ENCODE measurements at regions not wholly inside any gene's neighbourhood (a gene's known extent, or its start where the extent isn't known, plus 50 kb on each side); places are given as distances from the start of the nearest gene placed in this dataset.

GRCh38 chr7:80379034-80379982, 132.6 kb downstream of the GNAT3 start:
- peaks cover 7% of the 10 kb centered on the region for H3K4me1 Mint-ChIP-seq (ENCODE audit: low read depth, unreplicated experiment)
- intact Hi-C loops (cut with micrococcal nuclease; ENCODE audit: unreplicated experiment) = no loop called here

GRCh38 chr7:80374321-80374720, 137.5 kb downstream of the GNAT3 start:
- no peaks in the 10 kb centered on the region for H3K36me3 Mint-ChIP-seq (ENCODE audit: insufficient read depth, unreplicated experiment)
- intact Hi-C loops (cut with micrococcal nuclease; ENCODE audit: unreplicated experiment) = no loop called here
- no peak overlapping the region for H3K4me3 Mint-ChIP-seq (ENCODE audit: low read depth, unreplicated experiment)
- peaks cover 14% of the 10 kb centered on the region for H3K4me1 Mint-ChIP-seq (ENCODE audit: low read depth, unreplicated experiment)
- no peak overlapping the region for H3K27ac Mint-ChIP-seq (ENCODE audit: unreplicated experiment)
- H3K27me3 Mint-ChIP-seq (ENCODE audit: unreplicated experiment) = no peaks in the 10 kb centered on the region
- BruUV-seq (replicated peaks) = no TSS peak
- DNase-seq = no peak
- CTCF ChIA-PET = no interaction called here
- no peaks in the 10 kb centered on the region for H3K9me3 Mint-ChIP-seq (ENCODE audit: low read depth, unreplicated experiment)
- no peak for TF ChIP-seq CTCF (IDR thresholded peaks at IDR 0.05; ENCODE audit: unreplicated experiment)

More at GRCh38 chr7:80379034-80379982, 132.6 kb downstream of the GNAT3 start:
- Mint-ChIP-seq H3K36me3 (ENCODE audit: insufficient read depth, unreplicated experiment) (no peaks in the 10 kb centered on the region), H3K9me3 (ENCODE audit: low read depth, unreplicated experiment) (no peaks in the 10 kb centered on the region), H3K27ac (ENCODE audit: unreplicated experiment) (no peak overlapping the region), H3K4me3 (ENCODE audit: low read depth, unreplicated experiment) (no peak overlapping the region), H3K27me3 (ENCODE audit: unreplicated experiment) (no peaks in the 10 kb centered on the region)
- no TSS peak for BruUV-seq (replicated peaks)
- TF ChIP-seq CTCF (IDR thresholded peaks at IDR 0.05; ENCODE audit: unreplicated experiment) = no peak
- no peak for DNase-seq
- CTCF ChIA-PET = interaction anchor here (0.6 to 0.7 kb wide), 2 partner anchors 146 to 245 kb away, joined by 3 read pairs; no protein-coding TSS in a partner anchor

- Mint-ChIP-seq H3K9me3 (ENCODE audit: low read depth, unreplicated experiment) (no peaks in the 10 kb centered on the region), H3K4me3 (ENCODE audit: low read depth, unreplicated experiment) (no peak overlapping the region), H3K27ac (ENCODE audit: unreplicated experiment) (no peak overlapping the region), H3K27me3 (ENCODE audit: unreplicated experiment) (no peaks in the 10 kb centered on the region), H3K4me1 (ENCODE audit: low read depth, unreplicated experiment) (peaks cover 14% of the 10 kb centered on the region), H3K36me3 (ENCODE audit: insufficient read depth, unreplicated experiment) (no peaks in the 10 kb centered on the region)
- BruUV-seq (replicated peaks) = no TSS peak
- CTCF ChIA-PET = no interaction called here
- intact Hi-C loops (cut with micrococcal nuclease; ENCODE audit: unreplicated experiment) = no loop called here
- no peak for DNase-seq
- no peak for TF ChIP-seq CTCF (IDR thresholded peaks at IDR 0.05; ENCODE audit: unreplicated experiment)
These were observed 138.3 kb downstream of the GNAT3 start for GRCh38 chr7:80373429-80374032.

- no peak for DNase-seq
- no peaks in the 10 kb centered on the region for H3K27me3 Mint-ChIP-seq (ENCODE audit: unreplicated experiment)
- no peaks in the 10 kb centered on the region for H3K36me3 Mint-ChIP-seq (ENCODE audit: insufficient read depth, unreplicated experiment)
- peaks cover 14% of the 10 kb centered on the region for H3K4me1 Mint-ChIP-seq (ENCODE audit: low read depth, unreplicated experiment)
- CTCF ChIA-PET = no interaction called here
- no peak for TF ChIP-seq CTCF (IDR thresholded peaks at IDR 0.05; ENCODE audit: unreplicated experiment)
- no peak overlapping the region for H3K27ac Mint-ChIP-seq (ENCODE audit: unreplicated experiment)
- no TSS peak for BruUV-seq (replicated peaks)
- H3K4me3 Mint-ChIP-seq (ENCODE audit: low read depth, unreplicated experiment) = no peak overlapping the region
- intact Hi-C loops (cut with micrococcal nuclease; ENCODE audit: unreplicated experiment) = no loop called here
- H3K9me3 Mint-ChIP-seq (ENCODE audit: low read depth, unreplicated experiment) = no peaks in the 10 kb centered on the region
These were observed 139.4 kb downstream of the GNAT3 start for GRCh38 chr7:80372415-80372814.
